Renal cortex interstitium (tissue), 11 donors: ENCODE measurements at regions not wholly inside any gene's neighbourhood (a gene's known extent, or its start where the extent isn't known, plus 50 kb on each side); places are given as distances from the start of the nearest gene placed in this dataset.

Experiments
- DNase-seq, 11 donors: peaks; one replicate each; pipeline ENCODE4 v3.0.0-alpha.2; 2013; ENCODE audit warnings: low read depth in 9 of 11, low spot score in 4 of 11; ENCODE audit errors: extremely low read depth in 1 of 11

DNA sequence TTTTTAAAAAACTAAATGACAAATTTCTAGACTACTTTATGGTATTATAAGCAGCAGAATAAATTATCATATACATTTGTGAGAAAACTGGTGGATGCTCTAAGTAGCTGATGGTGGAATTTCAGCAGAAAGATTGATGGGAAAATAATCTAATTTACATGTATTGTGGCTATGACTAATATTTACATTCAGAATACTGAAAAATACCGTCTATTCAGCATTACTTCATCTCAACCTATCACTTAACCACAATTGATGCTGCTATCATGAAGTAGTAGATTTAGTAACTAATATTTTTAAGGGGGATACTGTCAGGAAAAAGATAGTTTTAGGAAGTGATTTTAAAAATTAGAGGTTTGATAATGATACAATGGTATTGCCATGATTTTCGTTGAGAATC is 137.9 kb downstream of the IFI44 start:
- no peak for DNase-seq

DNA sequence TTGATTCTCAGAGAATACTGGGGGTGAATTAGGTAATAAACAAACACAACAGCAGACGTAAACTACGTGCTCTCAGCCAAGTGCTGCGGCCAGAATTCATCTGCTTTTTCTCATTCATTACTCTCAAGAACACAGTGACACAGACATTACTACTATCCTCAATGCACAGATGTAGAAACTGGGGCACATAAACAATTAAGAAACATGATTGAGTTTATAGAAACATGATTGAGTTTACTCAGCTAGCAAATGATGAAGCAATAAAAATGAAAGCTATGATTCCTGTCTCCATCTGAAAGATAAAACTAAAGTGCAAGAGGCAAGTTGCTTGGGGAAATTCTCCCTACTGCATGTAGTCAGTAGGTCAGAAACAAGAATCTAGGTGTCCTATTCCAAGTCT is 140.5 kb downstream of the IFI44 start:
- DNase-seq: no peak

DNA sequence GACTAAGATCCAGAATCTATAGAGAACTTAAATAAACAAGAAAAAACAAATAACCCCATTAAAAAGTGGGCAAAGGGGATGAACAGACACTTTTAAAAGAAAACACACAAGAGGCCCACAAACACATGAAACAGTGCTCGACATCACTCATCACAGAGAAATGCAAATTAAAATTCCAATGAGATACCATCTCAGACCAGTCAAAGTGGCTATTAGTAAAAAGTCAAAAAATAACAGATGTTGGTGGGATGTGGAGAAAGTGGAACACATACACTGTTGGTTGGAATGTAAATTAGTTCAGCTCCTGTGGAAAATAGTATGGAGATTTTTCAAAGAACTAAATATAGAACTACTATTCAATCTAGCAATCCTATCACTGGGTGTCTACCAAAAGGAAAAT is 143.1 kb downstream of the IFI44 start:
- DNase-seq: no peak

DNA sequence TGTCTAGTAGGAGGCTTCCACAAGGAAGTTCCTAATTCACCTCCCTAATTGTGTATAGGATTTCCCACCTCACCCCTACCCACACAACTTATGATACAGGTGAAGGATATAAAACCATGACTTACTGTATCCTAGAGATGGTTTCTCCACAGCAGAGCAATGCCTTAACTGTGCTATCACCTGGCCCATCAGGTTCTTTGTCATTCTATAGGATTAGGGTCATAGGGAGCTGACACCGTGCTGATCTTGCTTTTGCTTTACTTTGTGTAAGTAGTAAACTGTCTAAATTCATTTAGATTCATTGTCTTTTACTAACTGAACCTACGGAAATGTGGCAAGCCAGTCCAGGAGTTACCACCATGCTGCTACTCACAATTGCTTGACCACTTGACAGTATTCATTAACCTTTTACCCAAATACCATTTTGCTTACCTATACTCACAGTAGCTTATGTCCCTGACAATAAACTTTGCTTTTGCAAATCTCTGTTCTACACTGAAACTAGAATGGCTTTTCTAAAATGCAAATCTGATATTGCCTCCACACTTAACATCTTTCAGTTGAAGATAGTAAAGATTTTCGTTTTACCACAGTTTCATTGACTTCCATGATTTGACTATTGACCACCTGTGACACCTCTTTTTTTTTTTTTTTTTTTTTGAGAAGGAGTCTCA is 147.6 kb downstream of the IFI44 start:
- no peak for DNase-seq

DNA sequence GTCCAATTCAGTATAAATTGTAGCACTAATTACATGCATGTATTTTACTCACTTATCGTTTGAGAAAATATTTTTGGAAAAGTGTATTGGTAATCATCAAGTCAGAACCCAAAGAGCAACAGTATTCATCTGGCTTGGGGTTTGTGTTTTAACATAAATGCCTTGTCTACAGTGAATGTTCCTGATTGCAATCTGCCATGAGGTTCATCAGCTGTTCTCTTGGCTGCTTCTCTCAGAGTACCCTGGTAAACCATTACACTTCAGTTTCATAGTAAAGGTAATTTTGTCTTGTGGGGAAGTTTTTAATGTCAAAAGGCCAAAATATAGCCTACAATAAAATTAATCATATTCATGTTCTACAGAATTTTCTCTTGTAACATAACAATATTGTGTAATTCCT is 150.3 kb downstream of the IFI44 start:
- no peak for DNase-seq

DNA sequence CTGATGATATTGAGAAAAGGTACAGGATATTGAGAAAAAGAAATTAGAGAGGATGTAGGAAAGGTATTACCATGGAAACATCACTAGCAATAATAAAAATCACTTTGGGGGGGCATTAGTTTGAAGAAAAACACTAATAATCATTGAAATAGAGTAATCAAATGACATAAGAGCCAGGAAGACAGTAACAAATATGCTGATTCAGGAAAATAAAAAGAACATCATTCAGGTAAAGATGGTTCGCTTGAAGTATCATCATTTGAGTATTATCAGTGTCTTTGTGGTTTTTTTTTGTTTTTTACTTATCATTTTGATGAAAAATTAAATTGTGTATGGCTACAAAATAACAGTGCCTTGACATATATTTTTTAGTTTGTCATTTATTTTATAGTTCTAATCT is 164.5 kb downstream of the IFI44 start:
- no peak for DNase-seq

DNA sequence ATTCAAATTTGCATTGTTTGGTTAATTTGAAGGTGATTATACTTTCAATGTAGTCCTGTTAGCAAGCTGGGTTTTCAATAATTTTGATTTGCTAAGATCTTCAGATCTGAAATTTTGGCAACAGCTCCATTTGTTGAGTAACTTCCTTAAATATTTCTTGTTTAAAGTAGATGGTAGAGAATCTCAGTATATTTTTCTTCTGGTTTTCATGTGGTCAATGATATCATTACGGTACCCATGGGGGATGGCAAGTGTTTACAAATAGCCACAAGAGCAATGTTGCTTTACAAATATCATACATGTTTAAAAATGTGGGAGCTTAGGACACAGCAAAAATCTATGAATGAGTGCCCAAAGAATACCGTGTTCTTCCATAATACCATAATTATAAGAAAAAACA is 175.9 kb downstream of the IFI44 start:
- no peak for DNase-seq

DNA sequence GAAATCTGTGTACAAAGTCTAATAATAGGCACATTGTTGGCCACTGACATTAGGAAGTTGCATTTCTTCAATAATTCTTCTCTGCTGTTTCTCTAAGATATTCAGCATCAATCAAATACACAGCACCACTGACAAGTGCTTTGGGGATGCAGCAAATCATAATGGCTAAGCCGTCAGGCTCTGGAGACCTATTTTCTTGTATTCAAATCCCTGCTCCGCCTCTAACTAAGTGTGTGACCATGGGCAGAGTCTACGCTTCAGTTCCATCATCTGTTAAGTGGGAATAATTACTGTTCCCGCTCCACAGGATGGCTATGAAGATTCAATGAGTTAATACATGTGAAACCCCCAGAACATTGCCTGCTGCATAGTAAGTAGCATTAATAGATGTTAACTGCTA is 176.9 kb downstream of the ADGRL4 start:
- DNase-seq: no peak

DNA sequence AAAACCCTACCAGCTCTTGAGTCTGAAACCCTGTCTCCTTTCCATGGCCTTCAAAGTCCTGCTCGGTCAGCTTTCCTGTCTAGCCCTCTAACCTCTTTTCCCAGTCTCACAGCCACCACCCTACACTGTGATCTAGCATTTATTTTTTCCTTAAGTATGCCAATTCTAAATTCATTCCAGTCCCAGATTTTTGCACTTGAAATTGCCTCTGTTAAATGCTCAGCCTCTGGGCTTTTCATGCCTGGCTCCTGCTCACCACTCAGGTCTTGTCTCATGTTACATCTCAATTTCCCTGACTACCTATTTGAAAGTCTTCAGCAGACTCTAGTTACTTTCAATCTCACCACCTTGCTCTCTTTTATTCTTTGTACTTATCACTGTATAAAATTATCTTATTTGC is 176.2 kb downstream of the ADGRL4 start:
- DNase-seq: no peak

DNA sequence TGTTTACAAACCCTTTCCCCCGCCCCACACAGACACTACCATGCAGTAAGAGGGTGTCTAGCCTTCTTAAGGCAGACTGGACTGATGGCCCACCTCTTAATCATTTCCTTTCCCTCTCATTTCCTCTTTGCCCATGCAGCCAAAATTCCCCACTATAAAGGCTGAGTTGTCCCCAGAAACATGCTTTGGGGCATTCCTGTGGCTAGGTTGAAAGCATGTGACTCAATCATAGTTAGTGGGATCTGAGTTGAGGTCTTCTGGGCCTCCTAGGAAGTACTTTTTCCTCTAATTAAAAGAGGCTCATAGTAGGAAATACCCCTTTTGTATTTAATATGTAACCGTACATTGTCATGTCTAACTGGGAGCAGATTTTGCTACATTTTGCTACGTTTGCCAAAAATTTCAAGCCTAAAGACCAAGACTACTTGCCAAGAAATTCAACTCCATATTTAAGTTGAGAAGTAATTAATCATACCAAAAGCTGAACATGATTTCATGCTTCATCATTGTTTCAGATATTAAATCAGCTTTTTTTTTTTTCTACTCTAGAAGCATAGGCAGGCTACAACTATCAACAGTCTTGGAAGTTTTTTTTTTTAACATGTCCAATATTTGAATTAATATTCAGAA is 174.7 kb downstream of the ADGRL4 start:
- no peak for DNase-seq

DNA sequence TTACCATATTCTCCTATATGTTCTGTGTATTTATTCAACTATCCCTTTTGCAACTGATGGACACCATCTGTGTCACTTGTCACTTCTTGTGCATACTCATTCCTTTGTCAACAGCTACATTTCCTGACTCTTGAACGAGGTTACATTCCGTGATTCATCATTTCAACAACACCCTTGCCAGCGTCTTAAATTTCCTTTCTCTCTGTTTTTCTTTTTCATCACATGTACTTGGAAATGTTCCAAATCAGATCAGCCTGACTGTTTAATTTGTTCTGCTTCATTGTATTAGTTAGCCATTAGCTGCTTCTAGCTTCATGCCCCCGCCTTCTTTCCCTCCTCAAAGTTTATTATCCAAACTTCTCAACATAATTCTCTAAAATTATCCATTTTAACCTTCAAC is 173.0 kb downstream of the ADGRL4 start:
- peak in 6 of 11 donors; percentile 37 to 62 (median 50) for DNase-seq

DNA sequence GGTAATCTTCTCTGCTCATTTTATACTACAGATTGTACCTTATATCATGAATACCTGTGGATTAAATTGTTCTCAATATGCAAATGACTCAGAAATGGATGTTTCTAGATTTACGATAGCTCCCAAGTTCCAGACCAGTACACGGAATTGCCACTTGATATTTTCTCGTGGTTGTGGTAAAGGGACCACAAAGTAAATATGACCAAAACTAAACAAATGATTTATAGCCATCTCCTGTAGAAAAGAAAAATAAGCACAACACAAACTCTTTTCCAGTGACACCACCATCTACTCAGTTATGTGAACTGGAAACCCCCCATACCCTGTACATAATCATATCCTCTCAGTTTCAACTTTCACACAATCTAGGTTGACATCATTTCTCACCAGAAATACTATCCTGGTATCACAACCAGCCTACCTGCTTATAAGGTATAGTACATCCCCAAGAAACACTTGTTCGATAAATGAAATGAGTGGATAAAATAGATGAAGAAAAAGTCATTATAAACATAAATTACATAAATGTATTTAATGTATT is 172.3 kb downstream of the ADGRL4 start:
- no peak for DNase-seq

DNA sequence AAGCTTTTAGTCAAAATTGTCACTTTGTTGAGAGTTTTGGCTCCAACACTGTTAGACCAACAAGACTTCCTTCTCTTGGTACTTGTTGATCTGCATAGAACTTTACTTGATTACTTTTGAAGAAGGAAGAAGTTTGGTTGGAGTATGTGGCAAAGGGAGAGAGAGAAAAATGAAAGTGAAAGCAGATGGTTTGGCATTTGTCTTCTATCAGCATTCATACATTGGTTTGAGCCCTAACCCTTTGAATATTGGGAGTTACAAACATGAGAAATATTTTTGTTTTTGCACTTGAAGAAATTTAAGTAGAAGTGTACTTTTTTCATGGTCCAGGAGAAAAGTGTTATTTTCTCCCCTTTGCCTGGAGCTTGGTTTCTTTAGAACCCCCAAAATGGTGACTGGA is 169.8 kb downstream of the ADGRL4 start:
- DNase-seq: no peak

DNA sequence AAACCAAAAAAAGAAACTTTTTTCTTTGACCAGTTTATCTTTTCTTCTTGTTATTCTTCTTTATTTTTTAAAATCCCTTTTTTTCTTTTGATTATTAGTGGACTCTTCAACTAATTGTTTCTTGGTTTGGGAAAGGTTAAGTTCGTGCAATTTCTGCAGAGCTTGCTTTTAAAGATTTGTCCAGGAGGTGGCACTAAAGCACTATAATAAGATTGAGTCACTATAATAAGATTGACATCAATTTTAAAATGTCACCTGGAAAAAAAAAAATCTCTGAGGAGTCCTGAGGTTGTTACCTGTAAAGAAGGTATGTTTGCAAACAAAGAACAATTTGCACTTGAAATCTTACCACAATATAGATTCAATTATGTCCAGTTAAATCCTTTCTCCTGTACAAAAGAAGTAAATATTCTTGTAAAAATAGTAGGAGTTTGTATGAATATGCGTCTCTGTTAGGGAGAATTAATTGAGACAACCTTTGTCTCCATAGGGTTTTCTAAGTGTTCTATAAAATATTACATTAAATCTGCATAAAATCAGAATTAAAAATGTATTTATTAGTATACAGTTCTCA is 166.7 kb downstream of the ADGRL4 start:
- peak in 3 of 11 donors; percentile 27 to 50 (median 47) for DNase-seq
